GM12872 (cell line): ENCODE measurements at regions not wholly inside any gene's neighbourhood (a gene's known extent, or its start where the extent isn't known, plus 50 kb on each side); places are given as distances from the start of the nearest gene placed in this dataset.

Experiments
- TF ChIP-seq, protein P1 (sequence below): IDR thresholded peaks from 3 replicates; pipeline ENCODE4 v1.5.1; 2011; ENCODE audit warnings: low read depth, mild to moderate bottlenecking, low read length, moderate library complexity; ENCODE audit not compliant: insufficient read depth

DNA sequence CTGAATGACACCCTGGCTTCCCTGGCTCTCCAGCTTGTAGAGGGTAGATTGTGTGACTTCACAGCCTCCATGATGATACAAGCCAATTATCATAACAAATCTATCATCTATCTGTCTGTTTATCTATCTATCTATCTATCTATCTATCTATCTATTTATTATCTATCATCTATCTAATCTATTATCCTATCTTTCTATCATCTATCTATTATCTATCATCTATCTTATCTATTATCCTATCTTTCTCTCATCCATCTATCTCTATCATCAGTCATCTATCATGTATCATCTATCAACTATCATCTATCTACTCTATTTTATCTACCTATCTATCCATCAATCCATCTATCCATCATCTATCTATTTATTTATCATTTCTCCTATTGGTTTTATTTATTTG is 361.8 kb downstream of the RNF144A start:
- TF ChIP-seq, protein P1, sequence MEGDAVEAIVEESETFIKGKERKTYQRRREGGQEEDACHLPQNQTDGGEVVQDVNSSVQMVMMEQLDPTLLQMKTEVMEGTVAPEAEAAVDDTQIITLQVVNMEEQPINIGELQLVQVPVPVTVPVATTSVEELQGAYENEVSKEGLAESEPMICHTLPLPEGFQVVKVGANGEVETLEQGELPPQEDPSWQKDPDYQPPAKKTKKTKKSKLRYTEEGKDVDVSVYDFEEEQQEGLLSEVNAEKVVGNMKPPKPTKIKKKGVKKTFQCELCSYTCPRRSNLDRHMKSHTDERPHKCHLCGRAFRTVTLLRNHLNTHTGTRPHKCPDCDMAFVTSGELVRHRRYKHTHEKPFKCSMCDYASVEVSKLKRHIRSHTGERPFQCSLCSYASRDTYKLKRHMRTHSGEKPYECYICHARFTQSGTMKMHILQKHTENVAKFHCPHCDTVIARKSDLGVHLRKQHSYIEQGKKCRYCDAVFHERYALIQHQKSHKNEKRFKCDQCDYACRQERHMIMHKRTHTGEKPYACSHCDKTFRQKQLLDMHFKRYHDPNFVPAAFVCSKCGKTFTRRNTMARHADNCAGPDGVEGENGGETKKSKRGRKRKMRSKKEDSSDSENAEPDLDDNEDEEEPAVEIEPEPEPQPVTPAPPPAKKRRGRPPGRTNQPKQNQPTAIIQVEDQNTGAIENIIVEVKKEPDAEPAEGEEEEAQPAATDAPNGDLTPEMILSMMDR: no peak

DNA sequence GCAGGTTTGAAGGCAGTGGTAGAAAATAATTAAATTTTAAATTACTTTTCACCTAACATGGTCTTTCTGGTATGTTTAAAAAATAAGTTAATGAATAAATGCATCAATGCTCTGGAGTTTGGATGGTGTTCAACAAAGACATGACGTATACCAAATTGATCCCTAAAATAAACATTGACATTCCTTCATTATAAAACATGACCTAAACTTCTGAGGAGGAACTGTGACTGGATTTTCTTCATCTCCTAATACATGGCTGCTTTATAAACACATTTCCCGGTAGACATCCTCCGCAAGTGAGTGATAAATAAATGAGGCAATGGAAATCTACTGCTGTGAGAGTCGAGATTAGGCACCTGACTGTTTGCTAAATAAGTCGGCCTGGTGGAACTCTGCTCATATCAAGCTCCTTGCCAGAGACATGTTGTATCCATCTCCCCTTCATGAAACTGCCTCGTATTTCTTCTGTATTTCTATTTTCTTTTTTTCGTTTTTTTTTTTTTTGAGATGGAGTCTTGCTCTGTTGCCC is 362.3 kb downstream of the RNF144A start:
- TF ChIP-seq, protein P1: no peak

DNA sequence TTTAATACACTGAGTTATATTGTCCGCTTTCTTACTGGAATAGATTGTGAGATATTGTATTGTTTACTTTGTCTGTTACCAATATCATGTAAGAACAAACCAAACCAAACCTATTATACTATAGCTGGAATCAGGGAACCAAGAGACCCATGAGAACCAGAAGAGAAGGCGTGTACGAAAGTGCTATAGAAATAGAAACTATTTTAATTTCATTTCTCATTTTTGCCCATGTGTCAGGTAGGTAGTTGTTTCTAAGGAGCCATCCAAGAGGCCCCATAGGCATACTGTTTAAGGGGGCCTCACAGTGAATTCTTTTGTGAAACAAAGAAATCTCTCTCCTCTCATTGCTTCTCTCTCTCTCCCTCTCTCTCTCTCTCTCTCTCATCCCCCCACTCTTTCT is 363.6 kb downstream of the RNF144A start:
- TF ChIP-seq, protein P1: no peak

DNA sequence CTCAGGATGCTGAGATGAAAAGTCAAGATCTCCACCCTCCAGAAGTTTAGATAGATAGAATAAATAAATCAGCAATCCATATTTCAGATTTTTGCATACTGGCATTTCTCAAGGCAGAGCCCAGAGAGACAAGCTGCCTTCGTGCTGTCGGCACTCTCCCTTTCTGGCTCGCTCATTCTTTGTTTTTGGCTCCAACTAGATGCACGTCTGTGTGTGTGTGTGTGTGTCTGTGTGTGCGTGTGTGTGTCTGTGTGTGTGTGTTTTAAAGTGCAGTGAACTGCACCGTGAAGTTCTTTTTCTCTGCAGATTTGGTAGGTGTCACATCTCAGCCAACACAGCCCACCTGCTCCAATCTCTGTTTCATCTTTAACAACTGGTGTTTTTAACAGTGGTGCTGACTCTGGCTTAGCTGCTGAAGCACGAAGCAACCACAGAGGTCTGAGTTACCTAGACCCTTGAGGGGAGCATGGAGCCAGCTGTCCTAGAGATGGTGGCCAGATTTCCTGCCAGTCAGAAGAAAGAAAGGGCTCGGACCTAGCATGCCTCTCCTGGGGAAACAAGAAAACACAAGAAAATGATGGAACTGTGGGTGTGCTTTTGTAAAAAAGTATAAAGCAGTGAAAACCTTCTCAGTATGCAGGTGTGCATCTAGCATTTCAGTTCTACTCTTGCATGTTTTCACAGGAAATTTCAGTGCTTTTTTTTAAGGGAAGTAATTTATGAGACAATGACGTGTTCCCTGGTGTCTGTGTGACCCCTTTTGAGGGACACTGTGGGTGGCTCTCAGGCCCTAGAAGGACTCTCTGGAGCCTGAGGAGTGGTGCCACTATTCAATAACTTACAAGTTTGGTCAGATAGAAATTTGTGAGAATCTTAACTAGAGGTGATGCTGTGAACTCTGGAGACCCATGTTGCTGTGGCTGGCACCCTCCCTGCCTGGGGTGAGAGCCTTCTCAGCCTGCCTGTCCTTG is 364.3 kb downstream of the RNF144A start:
- TF ChIP-seq, protein P1: no peak

DNA sequence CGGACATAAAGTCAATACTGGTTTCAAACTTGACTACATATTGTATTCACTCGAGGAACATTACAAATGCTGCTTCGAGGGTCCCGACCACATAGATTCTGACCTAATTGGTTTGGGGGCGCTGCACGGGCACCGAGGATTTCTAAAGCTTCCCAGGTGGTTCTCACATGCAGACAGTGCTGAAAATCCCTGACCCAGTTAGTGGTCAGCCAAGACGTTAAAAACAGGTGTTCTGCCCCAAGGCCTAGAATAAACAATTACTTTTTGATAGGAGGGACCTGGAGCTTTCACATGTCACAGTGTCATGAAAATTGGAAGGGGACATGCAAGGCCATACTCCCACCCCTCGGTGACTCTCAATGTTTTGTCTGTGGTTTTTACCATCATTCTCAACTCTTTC is 368.9 kb downstream of the RNF144A start:
- TF ChIP-seq, protein P1: no peak

DNA sequence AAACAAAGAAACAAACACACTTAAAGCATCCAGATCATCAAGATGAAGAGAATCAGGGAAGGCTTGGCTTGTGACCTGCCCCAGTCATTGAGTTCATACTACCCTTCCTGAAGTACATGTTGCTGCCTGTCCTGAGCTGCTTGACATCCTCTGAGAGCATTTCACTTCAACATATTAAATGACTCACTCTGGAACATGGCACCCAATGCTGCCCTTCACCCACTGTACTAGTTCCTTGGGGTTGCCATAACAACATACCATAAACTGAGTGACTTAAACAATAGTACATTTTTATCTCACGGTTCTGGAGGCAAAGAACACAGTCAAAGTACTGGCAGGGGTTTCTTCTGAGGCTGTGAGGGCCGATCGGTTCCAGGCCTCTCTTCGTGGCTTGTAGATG is 371.3 kb downstream of the RNF144A start:
- TF ChIP-seq, protein P1: no peak

DNA sequence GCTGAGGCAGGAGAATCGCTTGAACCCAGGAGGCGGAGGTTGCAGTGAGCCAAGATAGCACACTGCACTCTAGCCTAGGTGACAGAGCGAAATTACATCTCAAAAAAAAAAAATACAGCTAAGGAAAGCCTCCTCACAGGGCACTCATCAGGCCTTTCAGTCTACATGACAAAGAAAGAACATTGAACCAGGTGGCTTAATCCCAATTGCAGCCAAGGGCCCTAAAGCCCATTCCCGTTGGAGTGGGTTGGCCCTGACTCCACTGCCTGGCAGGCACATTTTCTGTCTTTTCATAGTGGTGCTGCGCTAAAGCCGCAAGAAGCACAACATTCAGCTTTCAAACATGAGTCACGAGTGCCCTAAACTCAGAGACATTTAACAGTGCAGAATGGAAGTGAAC is 372.5 kb downstream of the RNF144A start:
- TF ChIP-seq, protein P1: no peak
